Esophagus squamous epithelium (tissue), 4 donors: ENCODE measurements at regions not wholly inside any gene's neighbourhood (a gene's known extent, or its start where the extent isn't known, plus 50 kb on each side); places are given as distances from the start of the nearest gene placed in this dataset.
"Not testable (repeated sequence)": the region's sequence is repeated elsewhere in the genome, so short reads cannot be mapped to it uniquely, and the experiment has no call there.

Source experiments
- CTCF ChIP-seq, 6 experiments: fragments of 450-650 bp in 4 of 6; fragments of 200-600 bp in 2 of 6; sonication (generic) in 2 of 6; IDR thresholded peaks; one replicate each; pipeline ENCODE4 v1.5.1; 2016 to 2019; ENCODE audit warnings: antibody characterized with exemption in 6 of 6, mild to moderate bottlenecking in 4 of 6, moderate library complexity in 4 of 6
- POLR2A ChIP-seq, 4 donors: fragments of 450-650 bp; IDR thresholded peaks; one replicate each; pipeline ENCODE4 v1.6.1; 2017; ENCODE audit warnings: antibody characterized with exemption in 4 of 4, mild to moderate bottlenecking in 4 of 4, moderate library complexity in 3 of 4

- TF ChIP-seq CTCF, POLR2A (IDR thresholded peaks at IDR 0.05): not testable (repeated sequence)
Measured at GRCh38 chr9:1930245-1930736, 84.9 kb upstream of the SMARCA2 start.
